HG02759 (cell line): ENCODE measurements at regions not wholly inside any gene's neighbourhood (a gene's known extent, or its start where the extent isn't known, plus 50 kb on each side); places are given as distances from the start of the nearest gene placed in this dataset.
"Not testable (repeated sequence)": the region's sequence is repeated elsewhere in the genome, so short reads cannot be mapped to it uniquely, and the experiment has no call there.

ENCODE experiments used
- ATAC-seq: cut with Tn5 transposase; IDR thresholded peaks from one replicate; pipeline ENCODE4 v1.9.1; 2021; ENCODE audit warnings: mild to moderate bottlenecking, moderate library complexity; ENCODE audit not compliant: unreplicated experiment

DNA sequence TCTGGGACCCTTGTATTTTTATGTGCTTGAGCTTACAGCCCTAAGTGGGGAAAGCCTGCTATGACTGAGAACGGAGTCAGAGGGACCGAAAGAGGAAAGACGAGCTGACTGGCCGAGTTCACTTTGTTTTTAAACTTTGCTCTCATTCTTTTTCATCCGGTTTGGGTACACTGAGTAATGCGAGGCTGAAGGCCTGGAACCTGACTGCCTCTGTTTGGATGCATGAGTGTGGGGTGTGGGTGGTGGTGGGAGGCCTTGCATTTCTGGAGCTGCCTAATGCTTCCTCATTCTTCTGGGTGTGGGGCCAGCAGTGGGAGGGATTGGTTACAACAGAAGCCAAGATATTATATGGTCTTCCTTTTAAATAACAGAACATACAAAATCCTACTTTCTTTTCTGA, 155.5 kb downstream of the BUB3 start:
- no peak for ATAC-seq

DNA sequence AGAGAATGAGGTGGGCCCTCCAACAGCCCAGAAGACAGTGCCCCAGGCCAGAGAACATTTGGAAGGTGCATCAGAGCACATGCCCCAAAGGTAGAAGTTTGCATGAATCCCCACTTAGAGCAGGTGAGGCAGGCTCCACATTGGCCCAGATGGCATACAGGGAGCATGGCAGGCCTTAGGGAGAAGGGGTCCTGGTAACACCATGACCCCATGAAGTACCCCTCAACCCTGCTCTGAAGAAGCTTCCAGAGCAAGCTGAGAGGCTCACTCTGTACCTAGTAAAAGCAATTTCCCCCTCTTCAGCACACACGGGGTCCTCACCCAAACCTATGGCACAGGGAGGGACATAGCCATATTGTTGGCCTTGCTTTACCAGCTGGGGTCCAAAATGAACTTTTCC, 162.6 kb downstream of the BUB3 start:
- no peak for ATAC-seq

DNA sequence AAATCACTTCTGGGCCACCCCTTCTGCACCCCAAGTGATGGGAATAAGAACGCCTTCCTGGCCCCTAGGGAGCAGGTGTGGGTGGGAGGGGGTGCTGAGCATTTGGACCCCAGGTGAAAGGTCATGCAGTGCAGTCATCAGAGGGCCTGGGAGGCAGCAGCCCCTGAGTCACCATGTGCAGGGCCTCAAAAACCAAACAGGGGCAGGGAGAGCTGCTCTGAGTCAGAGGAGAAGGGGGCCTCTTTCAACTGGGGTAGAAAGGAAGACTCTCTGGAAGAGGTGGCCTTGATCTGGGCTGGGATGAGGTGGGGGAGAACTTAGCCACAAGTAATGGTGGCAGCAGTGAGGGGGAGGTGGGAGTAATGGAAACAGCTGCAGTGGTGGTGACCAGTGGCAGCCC, 164.3 kb downstream of the BUB3 start:
- no peak for ATAC-seq

DNA sequence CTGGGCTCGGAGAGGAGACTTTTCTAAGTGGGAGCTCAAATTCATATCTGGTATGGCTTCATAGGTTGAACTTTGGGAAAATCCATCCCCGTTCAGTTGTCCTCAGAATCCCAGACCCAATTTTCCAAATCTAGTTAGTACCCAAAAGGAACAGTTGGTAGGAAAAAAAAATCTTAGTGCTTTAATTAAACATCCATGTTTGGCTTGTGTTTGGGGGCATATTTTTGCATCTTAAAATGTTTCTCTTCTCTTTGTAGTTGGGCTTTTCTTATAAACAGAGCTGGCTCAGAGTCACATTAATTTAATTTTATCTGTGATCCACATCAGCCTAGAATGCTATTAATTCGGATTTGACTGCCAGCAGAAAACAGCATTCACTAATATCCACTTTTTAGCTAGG, 165.9 kb downstream of the BUB3 start:
- no peak for ATAC-seq

DNA sequence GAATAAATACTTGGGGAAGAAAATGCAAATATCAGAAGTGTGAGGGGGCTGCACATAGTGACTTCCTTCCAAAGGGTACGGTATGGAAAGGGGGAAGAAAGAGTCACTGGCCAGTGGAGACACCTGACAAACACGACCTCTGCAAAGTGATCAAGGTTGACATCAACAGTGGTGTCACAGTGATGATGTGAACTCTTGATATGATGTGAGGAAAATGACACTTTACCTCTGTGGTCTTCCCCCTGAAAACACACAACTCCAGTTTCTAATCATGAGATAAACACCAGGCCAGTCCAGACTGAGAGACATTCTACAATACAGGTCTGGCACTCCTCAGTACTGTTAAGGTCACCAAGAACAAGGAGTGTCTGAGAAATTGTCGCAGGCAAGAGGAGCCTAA, 169.7 kb downstream of the BUB3 start:
- no peak for ATAC-seq

DNA sequence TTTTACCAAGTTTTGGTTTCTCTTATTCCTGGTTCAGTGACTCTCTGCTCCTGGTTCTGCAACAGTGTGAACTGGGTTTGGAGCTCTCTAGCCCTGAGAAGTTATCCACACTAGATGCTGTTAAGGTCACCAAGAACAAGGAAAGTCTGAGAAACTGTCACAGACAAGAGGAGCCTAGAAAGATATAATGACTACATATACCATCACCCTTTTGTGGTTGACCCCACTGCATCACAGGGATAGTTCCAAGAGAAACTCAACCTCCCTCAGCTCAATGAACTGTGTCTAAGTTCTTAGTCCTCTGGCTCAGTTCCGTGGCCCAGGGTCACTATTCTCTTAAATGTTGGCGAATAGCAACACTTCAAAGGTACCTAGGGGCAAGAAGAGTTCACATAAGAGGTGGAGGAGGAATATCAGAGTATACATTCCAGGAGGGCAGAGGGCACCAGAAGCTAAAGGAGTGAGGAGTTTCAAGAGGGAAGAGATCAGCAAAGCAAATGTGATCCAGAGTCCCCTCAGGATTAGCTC, 171.5 kb downstream of the BUB3 start:
- no peak for ATAC-seq

DNA sequence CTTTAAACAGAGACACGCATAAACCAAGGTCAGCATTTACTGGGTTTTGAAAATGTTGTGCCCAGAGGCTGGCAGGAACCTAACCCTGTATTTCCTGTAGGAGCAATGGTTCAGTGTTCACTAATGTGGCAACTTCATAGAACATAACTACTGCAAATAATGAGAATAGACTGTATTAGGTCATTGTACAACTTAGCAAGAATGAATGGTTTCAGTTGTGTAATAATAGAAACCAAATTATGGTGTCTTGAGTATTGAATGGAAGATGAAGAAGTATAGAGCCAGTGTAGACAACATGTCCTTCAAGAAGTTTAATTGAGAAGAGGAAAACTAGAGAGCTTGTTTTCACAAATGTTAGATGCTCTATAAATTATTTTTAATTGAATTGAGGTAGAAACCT, 172.5 kb downstream of the BUB3 start:
- no peak for ATAC-seq

DNA sequence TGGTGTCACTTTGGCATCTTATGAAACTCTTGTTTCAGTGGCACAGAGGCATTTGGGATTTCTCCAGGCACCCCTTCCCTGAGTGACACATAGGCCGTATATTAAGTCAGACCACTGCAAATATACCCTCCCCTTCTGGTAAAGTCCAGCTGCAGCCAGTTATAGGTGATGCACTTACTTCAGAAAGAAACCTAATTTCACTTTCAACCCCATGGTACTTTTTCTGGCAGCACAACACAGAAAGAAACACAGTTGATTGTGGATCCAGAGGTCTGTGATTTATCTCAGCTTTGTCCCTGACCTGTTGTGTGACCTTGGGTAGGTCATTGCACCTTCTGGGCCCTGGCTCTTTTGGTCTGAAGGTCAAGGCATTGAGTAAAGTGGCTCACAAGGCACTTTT, 173.2 kb downstream of the BUB3 start:
- ATAC-seq: peak; percentile 75

DNA sequence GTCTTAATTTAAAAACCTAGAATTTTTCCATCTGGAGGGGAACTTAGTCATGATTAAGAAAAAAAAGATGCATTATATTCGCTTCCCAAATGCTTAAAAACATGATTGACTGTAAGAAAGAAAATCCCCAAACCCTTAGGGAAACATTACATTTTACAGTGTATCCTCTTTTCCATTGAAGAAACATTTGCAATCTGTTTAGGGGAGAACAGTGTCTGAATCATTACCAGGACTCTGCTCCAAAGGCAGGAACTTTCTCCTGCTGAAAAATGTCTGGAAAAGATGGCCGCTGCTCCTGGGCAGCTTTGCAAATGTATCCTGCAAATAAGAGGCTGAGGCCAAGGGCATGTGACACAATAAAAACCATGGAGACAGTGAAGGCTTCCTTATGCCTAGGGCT, 173.7 kb downstream of the BUB3 start:
- ATAC-seq: no peak

DNA sequence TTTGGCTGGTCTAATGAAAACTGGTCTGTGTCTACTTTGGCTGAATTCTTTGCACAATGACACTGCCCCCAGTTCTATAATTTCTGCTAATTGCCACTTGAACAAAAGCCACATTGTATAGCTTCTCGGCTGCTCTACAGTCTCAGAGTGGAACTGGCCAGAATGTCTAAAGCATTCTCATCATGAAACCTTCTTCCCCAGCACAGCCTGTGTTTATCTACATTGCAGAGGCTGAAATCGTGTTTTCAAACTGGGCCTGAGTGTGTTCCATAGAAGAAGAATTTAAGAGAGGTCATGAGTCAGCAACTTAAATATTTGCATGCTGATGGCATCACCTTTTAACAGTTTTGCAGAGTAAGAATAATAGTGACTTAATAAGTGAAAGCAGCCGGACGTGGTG, 177.2 kb downstream of the BUB3 start:
- no peak for ATAC-seq

DNA sequence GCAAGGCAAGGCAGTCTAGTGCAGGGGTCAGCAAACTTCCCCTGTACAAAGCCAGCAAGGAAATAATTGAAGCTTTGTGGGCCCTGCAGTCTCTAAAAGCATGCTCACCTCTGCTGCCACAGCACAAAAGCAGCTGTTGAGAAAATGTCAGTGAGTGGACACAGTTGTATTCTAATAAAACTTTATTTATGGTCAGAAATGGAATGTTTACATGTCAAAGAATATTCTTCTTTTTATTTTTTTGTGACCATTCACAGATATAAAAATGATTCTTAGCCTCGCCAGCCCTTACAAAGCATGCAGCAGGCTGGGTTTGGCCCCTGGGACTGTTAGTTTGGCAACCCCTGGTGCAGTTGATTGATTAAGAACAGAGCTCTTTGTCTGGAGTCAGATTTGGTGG, 192.4 kb downstream of the BUB3 start:
- ATAC-seq: no peak

DNA sequence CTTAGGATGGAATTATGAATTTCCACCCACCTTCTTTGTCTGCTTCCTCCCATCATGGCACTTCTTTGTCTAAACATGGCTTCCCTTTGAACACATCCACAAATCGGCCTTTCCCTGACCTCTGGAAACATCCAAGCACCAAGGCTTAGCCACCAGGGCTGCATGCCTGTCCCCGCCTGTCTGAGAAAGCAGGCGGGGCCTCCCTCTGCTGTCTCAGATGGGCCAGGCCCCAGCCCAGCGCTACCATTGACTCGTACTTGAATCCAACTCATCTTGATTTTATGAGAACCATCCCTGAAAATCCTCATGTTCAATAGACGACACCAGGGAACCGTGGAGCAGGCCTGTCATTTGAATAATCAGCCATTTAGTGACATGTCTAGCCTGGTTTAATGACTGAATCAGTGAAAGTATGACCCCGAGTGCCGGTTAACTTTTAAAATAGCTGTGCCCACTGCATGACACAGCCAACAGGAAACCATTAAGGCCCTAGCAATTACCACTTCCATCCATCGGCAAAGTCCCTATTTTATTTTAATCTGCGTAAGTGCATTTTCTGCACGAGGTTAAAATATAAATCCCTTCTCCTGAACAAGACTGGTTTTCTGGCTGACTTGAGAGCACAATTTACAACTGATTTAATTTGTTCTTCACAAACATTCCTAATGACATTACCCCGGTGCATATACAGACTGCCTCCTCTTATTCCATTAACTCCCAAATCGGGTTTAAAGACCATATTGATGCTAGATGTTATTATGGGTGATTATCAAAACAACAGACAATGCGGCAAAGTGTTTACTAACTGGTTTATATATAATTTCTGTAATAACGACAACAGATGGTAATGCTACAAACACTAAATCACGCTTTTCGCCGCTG, 194.7 kb downstream of the BUB3 start:
- ATAC-seq: no peak

DNA sequence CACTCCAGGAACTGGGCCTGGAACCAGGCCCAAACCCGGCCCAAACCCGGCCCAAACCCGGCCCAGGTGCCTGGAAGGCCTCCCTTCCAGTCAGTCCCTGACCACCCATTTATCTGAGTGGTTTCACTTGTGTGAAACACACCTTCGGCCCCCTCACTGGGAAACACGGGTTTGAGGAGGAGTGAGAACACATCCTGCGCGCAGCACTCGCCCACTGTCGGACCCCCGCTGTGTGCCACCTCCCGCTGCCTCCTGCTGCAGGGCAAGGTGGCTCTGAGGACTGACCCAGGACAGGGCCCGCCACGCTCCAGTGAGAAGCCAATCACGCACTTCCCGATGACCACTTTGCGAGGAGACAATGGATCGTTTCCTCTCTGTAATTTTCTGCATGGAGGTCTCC, 197.5 kb downstream of the BUB3 start:
- ATAC-seq: no peak

DNA sequence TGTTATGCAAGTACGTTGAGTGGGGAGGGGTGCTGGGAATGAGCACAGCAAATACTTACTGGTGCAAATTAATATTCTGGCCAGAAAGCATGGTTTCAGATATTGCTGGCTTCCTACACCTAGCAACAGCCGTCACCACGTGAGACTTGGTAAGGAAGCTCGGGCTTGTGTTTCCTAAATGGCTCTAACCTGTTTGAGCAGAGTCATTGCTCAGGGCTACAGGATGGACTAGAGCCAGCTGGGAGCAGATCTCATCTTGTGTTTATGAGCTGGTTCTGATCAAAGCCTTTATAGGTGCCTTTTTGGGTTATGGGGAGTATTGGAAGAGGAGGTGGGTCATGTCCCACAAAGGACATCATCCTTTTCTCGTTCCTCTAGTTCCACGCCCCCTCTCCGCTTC, 200.3 kb downstream of the BUB3 start:
- ATAC-seq: no peak

DNA sequence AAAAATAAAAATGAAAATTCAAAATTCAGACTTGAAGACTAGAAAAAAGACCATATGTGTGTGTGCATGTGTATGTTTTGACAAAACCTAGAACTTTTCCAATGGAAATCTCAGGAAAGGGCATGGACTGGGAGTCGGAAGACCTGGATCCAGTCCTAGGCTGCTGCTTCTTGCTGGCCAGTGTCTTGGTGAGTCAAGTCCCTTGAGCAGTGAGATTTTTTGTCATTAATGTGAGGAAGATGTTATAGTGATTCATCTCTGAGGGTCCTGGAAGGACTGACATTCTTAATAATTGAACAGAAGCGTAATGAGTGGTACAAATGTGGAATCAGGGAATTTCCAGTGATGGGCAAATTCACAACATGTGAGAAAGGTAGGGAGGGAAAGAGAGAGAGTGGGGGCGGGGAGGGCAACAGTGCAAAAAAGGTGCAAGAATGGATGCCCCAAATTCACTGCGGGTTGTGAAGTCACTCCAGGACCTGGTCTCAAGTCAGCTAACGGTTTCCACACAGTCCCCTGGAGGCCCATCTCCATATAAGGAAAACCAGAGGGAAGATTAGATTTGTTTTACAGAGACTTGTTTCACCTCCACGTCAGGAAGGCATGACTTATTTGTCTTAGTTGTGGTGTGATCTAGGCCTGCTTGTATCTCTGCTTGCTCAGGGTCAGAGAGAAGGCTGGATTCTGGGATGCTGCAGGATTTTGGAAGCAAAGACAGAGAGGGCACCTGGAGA, 201.7 kb downstream of the BUB3 start:
- ATAC-seq: no peak

DNA sequence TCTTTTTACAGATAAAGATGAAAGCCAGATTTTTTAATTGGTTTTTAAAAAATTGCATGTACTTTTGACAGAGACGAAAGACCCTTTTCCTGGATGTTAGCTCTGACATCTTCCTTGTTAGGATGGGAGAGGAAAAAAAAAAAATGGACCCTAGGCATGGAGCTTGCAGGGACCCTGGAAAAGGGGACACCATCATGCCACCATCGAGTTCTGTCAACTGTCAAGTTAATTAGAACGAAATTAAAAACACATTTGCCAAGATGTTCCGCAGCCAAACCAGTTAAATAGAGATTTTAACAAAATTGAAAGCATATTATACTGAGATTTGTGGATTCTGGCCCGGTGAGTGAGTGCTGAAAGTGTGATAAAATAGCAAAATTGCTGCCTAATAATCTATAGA, 202.6 kb downstream of the BUB3 start:
- no peak for ATAC-seq

DNA sequence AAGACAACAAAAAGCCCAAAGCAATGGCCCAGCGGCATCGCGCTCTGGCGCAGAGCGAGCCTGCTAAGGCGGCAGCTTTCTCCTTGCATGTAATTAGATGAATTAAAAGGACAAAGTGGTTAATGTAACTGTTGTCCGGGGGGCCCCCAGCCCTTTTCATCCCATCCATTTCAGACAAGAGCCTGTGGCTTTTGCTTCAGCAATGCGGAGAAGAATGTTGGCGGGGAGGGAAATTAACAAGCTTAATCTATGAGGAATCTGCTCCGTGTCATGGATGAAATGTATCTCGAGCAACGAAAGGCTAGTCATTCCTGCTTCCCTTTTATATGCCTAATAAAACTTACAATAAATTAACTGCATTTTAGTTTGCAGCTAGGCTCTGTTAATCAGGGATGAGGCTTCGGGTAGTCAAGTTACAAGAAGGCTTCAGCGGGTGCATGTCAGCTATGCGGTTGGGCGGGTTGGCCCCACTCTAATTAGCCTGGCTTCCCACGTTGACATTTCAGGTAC, 203.3 kb downstream of the BUB3 start:
- no peak for ATAC-seq

DNA sequence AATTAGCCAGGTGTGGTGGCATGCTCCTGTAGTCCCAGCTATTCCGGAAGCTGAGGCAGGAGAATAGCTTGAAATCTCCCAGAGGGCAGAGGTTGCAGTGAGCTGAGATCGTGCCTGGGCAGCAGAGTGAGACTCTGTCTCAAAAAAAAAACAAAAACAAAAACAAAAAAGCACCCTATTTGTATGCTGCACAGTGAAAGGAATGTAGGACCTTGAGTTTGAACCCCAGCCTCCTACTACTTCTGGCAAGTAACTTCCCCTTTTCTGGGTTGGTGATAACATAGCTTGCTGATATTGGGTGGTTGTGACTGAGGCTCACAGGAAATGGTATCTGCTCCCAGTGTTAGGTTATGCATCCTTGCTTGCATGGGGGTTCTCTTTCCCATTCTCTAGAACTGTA, 205.3 kb downstream of the BUB3 start:
- no peak for ATAC-seq

DNA sequence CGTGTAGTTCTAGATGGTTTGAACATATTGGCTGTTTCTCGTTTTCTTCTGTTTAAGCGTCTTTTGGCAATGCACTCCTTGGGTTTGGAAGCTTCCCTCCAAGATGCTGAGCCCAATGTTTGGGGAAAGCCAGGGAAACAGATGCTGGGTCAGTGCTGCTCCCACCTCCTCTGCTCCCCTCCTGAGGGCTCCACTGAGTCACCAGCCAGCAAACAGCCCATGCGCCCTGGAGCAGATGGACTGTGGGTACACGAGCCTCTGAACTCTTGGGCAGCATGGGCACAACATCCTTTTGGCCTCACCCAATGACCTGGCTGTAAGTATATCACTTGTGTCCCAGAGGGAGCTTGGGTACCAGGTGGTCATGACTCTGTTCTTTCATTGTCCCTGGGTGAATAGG, 207.6 kb downstream of the BUB3 start:
- ATAC-seq: no peak

DNA sequence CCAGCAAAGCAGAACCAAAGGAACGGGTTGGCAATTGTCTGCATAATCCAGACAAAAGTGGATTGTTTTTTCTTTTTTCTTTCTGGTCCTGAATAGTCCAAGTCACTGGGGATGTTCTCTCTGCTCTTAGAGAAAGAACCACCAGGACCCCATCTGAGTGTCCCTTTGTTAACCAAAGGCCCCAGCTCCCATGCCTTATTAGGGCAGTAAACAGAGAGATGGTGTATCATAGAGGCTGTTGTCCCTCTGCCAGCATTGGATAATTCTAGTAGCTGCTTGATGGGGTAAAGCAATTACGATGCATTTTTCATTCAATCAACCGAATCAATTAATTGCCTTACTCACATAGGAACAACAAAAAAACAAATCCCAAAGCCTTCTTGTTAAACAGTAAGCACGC, 213.0 kb downstream of the BUB3 start:
- no peak for ATAC-seq

DNA sequence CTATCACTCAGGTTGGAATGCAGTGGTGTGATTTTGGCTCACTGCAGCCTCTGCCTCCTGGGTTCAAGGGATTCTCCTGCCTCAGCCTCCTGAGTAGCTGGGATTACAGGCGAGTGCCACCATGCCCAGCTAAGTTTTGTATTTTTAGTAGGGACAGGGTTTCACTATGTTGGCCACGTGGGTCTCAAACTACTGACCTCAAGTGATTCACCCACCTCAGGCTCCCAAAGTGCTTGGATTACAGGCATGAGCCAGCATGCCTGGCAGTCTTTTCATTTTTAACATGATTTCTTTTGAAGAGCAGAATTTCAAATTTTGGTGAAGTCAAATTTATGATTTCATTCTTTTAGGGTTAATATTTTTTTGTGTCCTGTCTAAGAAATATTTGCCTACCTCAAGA, 217.4 kb downstream of the BUB3 start:
- ATAC-seq: not testable (repeated sequence)

DNA sequence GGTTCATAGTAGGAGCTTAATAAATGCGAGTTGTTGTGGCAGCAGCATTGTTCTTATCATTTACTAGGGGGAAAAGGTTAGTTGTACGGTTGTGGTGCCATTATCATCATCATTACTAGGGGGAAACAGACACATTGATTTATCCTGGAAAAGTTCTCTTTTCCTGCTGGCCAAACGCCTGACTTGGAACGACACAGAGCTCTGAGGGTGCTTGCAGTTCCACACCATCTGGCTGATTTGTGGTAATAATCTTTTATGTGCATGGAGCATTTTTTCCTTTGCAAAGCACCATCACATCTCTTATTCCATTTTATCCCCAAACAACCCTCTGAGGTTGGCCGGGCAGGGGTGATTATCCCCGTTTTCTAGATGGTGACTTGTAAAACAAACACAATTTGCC, 219.4 kb downstream of the BUB3 start:
- no peak for ATAC-seq
